ENCODE measurements at regions not wholly inside any gene's neighbourhood (a gene's known extent, or its start where the extent isn't known, plus 50 kb on each side); places are given as distances from the start of the nearest gene placed in this dataset.

- Histone ChIP-seq H3K36me3 (ENCODE audit: insufficient read depth, low read length) (no peaks in the 10 kb centered on the region), H3K9me3 (ENCODE audit: low read length) (no peaks in the 10 kb centered on the region)
Measured at GRCh38 chr6:47381036-47381435, 71.3 kb upstream of the TNFRSF21 start.

GRCh38 chr6:47383360-47383759 is 73.7 kb upstream of the TNFRSF21 start:
- Histone ChIP-seq H3K36me3 (ENCODE audit: insufficient read depth, low read length) (no peaks in the 10 kb centered on the region), H3K79me2 (replicated peaks; ENCODE audit: insufficient read depth, low read length) (no peaks in the 10 kb centered on the region), H3K27me3 (ENCODE audit: insufficient read depth, low read depth, low read length) (no peaks in the 10 kb centered on the region), H4K20me1 (ENCODE audit: insufficient read depth) (no peaks in the 10 kb centered on the region), H3K9me2 (ENCODE audit: insufficient read depth, low read length) (no peaks in the 10 kb centered on the region), H3K4me2 (ENCODE audit: low read length) (no peak overlapping the region), H3K4me3 (ENCODE audit: low read length) (no peak overlapping the region), H3K9ac (ENCODE audit: low read length) (no peak overlapping the region), H2AFZ (ENCODE audit: low read depth, low read length) (no peak overlapping the region), H3F3A (ENCODE audit: insufficient read depth, low read length, poor library complexity, severe bottlenecking) (no peaks in the 10 kb centered on the region), H3K9me3 (ENCODE audit: low read length) (no peaks in the 10 kb centered on the region), H3K27ac (ENCODE audit: low read length) (no peak overlapping the region)
- no peak for TF ChIP-seq REST (IDR thresholded peaks at IDR 0.05; ENCODE audit: borderline replicate concordance)
- no peak for TF ChIP-seq EZH2 (IDR thresholded peaks at IDR 0.05; ENCODE audit: borderline replicate concordance, insufficient read depth, low read length, poor library complexity, severe bottlenecking)
- no peak for TF ChIP-seq RAD21 (conservative IDR thresholded peaks at IDR 0.05)
- no peak for TF ChIP-seq TAF1 (IDR thresholded peaks at IDR 0.05; ENCODE audit: low read depth)
- TF ChIP-seq POLR2AphosphoS5 (IDR thresholded peaks at IDR 0.05) = no peak
- no peak for TF ChIP-seq MXI1 (conservative IDR thresholded peaks at IDR 0.05; ENCODE audit: poor library complexity, severe bottlenecking)
- TF ChIP-seq SMC3 (conservative IDR thresholded peaks at IDR 0.05; ENCODE audit: poor library complexity) = no peak

More at GRCh38 chr6:47381036-47381435, 71.3 kb upstream of the TNFRSF21 start:
- no peaks in the 10 kb centered on the region for H4K20me1 ChIP-seq (ENCODE audit: insufficient read depth)
- H3K79me2 ChIP-seq (replicated peaks; ENCODE audit: insufficient read depth, low read length) = no peaks in the 10 kb centered on the region
- H3K9ac ChIP-seq (ENCODE audit: low read length) = no peak overlapping the region
- H3K4me3 ChIP-seq (ENCODE audit: low read length) = no peak overlapping the region
- no peaks in the 10 kb centered on the region for H3K9me2 ChIP-seq (ENCODE audit: insufficient read depth, low read length)
- no peaks in the 10 kb centered on the region for H3F3A ChIP-seq (ENCODE audit: insufficient read depth, low read length, poor library complexity, severe bottlenecking)
- no peak for TF ChIP-seq EP300 (conservative IDR thresholded peaks at IDR 0.05; ENCODE audit: poor library complexity, severe bottlenecking)
- TF ChIP-seq SMC3 (conservative IDR thresholded peaks at IDR 0.05; ENCODE audit: poor library complexity) = no peak
- no peak for TF ChIP-seq RAD21 (conservative IDR thresholded peaks at IDR 0.05)
- TF ChIP-seq CTCF (IDR thresholded peaks at IDR 0.05; ENCODE audit: poor library complexity, severe bottlenecking) = no peak
- TF ChIP-seq TAF1 (IDR thresholded peaks at IDR 0.05; ENCODE audit: low read depth) = no peak
- no peak for TF ChIP-seq REST (IDR thresholded peaks at IDR 0.05; ENCODE audit: borderline replicate concordance)
- TF ChIP-seq MXI1 (conservative IDR thresholded peaks at IDR 0.05; ENCODE audit: poor library complexity, severe bottlenecking) = no peak
- no peak for TF ChIP-seq EZH2 (IDR thresholded peaks at IDR 0.05; ENCODE audit: borderline replicate concordance, insufficient read depth, low read length, poor library complexity, severe bottlenecking)
- no peak for TF ChIP-seq POLR2AphosphoS5 (IDR thresholded peaks at IDR 0.05)
- H3K4me2 ChIP-seq (ENCODE audit: low read length) = no peak overlapping the region
- no peak overlapping the region for H2AFZ ChIP-seq (ENCODE audit: low read depth, low read length)
- no peak overlapping the region for H3K27ac ChIP-seq (ENCODE audit: low read length)
- no peaks in the 10 kb centered on the region for H3K27me3 ChIP-seq (ENCODE audit: insufficient read depth, low read depth, low read length)
